Keratinocyte (primary cell): ENCODE measurements at regions not wholly inside any gene's neighbourhood (a gene's known extent, or its start where the extent isn't known, plus 50 kb on each side); places are given as distances from the start of the nearest gene placed in this dataset.

ENCODE experiments used
- DNase-seq: peaks from one replicate; pipeline ENCODE4 v3.0.0-alpha.2; 2011; ENCODE audit warnings: low read depth, missing footprints, low spot score
- FAIRE-seq: peaks from 2 replicates; lab custom pipeline; 2011; peaks lifted over from hg19 to GRCh38; lab: Jason Lieb, UNC
- H2AFZ ChIP-seq: 2 replicates; pipeline ENCODE4 v1.6.0; 2012; ENCODE audit warnings: low read length, control low read depth, inconsistent platforms; ENCODE audit not compliant: control insufficient read depth
- H3K27ac ChIP-seq: 2 replicates; pipeline ENCODE4 v1.5.1; 2011; ENCODE audit warnings: low read length; ENCODE audit not compliant: control insufficient read depth, insufficient read depth
- H3K27me3 ChIP-seq: 3 replicates; pipeline ENCODE4 v1.6.0; 2011; ENCODE audit warnings: low read length; ENCODE audit not compliant: control insufficient read depth, insufficient read depth; ENCODE audit errors: extremely low read depth
- H3K36me3 ChIP-seq, 2 experiments: 2 replicates in 1 of 2; 3 replicates in 1 of 2; pipeline ENCODE4 v1.5.1; 2011; ENCODE audit warnings: low read length in 2 of 2, mild to moderate bottlenecking in 1 of 2; ENCODE audit not compliant: control insufficient read depth in 2 of 2, insufficient read depth in 2 of 2; ENCODE audit errors: extremely low read depth in 1 of 2
- H3K4me1 ChIP-seq: 3 replicates; pipeline ENCODE4 v1.5.1; 2011; ENCODE audit warnings: low read length; ENCODE audit not compliant: control insufficient read depth, insufficient read depth; ENCODE audit errors: extremely low read depth
- H3K4me2 ChIP-seq: 3 replicates; pipeline ENCODE4 v1.6.0; 2011; ENCODE audit warnings: low read depth, low read length; ENCODE audit not compliant: control insufficient read depth, insufficient read depth; ENCODE audit errors: extremely low read depth
- H3K4me3 ChIP-seq, 3 experiments: fragments of 200-600 bp in 1 of 3; sonication (generic) in 1 of 3; 2 replicates in 2 of 3; 3 replicates in 1 of 3; pipeline ENCODE4 v1.5.1; 2011 to 2016; ENCODE audit warnings: low read length in 3 of 3, mild to moderate bottlenecking in 3 of 3, control low read depth in 2 of 3, inconsistent platforms in 1 of 3, low read depth in 1 of 3, mixed read lengths in 1 of 3, mixed run types in 1 of 3, moderate library complexity in 1 of 3; ENCODE audit not compliant: control insufficient read depth in 2 of 3, insufficient read depth in 2 of 3; ENCODE audit errors: extremely low read depth in 1 of 3
- H3K79me2 ChIP-seq: 2 replicates; pipeline ENCODE4 v1.6.0; 2012; ENCODE audit warnings: low read length; ENCODE audit not compliant: control insufficient read depth, insufficient read depth
- H3K9ac ChIP-seq: 3 replicates; pipeline ENCODE4 v1.6.0; 2011; ENCODE audit warnings: low read length; ENCODE audit not compliant: control insufficient read depth, insufficient read depth; ENCODE audit errors: extremely low read depth
- H3K9me1 ChIP-seq: 3 replicates; pipeline ENCODE4 v1.6.0; 2011; ENCODE audit warnings: low read length; ENCODE audit not compliant: control insufficient read depth, insufficient read depth; ENCODE audit errors: extremely low read depth
- H3K9me3 ChIP-seq: 2 replicates; pipeline ENCODE4 v1.5.1; 2012; ENCODE audit warnings: low read depth, low read length; ENCODE audit not compliant: control insufficient read depth
- H4K20me1 ChIP-seq: 3 replicates; pipeline ENCODE4 v1.6.0; 2011; ENCODE audit warnings: low read length; ENCODE audit not compliant: control insufficient read depth, insufficient read depth; ENCODE audit errors: extremely low read depth
- EZH2 ChIP-seq: IDR thresholded peaks from one replicate; pipeline ENCODE4 v1.6.1; 2012; ENCODE audit warnings: inconsistent platforms, mild to moderate bottlenecking, low read length, moderate library complexity
- dilution Hi-C: fragments of 300-500 bp; cut with MboI; formaldehyde crosslinking; loops from one replicate; pipeline ENCODE4 v1.7.0; 2020; ENCODE audit warnings: low sequenced_read_pairs; ENCODE audit not compliant: extremely low pct_ligation_motif_present
- TF ChIP-seq, protein P1 (sequence below), 3 experiments: IDR thresholded peaks in 1 of 3; conservative IDR thresholded peaks in 1 of 3; optimal IDR thresholded peaks in 1 of 3; 2 replicates in 2 of 3; 3 replicates in 1 of 3; pipeline versions ENCODE3 to v1.5.1; 2011; ENCODE audit warnings: low read length in 3 of 3, mild to moderate bottlenecking in 3 of 3, moderate library complexity in 2 of 3, control low read depth in 1 of 3, inconsistent platforms in 1 of 3; ENCODE audit not compliant: insufficient read depth in 2 of 3; ENCODE audit errors: extremely low read depth in 1 of 3

DNA sequence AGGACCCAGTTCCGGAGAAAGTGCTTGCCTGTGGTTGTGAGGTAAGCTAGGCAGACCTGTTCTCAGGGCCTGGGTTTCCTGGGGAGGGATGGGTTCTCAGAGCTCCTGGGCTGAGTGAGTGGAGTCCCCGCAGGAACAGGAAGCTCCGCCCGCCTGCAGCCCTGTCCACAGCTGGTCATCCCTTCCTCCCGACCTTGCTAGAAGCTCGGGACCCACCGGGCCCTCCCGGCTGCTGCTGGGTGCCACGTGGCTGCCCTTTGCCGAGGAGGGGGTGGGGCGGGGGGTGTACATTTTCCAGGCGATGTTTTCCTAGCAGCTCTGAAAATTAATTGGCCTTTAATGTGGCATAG lies 198.1 kb downstream of the C9orf50 start:
- no peak overlapping the region for H3K4me3 ChIP-seq
- H3K27me3 ChIP-seq, result no peaks in the 10 kb centered on the region
- no peaks in the 10 kb centered on the region for H3K36me3 ChIP-seq
- H3K4me2 ChIP-seq, result no peak overlapping the region
- DNase-seq (no peak), FAIRE-seq (no peak)
- no peak overlapping the region for H3K9ac ChIP-seq
- no peak for TF ChIP-seq EZH2
- TF ChIP-seq, protein P1, sequence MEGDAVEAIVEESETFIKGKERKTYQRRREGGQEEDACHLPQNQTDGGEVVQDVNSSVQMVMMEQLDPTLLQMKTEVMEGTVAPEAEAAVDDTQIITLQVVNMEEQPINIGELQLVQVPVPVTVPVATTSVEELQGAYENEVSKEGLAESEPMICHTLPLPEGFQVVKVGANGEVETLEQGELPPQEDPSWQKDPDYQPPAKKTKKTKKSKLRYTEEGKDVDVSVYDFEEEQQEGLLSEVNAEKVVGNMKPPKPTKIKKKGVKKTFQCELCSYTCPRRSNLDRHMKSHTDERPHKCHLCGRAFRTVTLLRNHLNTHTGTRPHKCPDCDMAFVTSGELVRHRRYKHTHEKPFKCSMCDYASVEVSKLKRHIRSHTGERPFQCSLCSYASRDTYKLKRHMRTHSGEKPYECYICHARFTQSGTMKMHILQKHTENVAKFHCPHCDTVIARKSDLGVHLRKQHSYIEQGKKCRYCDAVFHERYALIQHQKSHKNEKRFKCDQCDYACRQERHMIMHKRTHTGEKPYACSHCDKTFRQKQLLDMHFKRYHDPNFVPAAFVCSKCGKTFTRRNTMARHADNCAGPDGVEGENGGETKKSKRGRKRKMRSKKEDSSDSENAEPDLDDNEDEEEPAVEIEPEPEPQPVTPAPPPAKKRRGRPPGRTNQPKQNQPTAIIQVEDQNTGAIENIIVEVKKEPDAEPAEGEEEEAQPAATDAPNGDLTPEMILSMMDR (optimal IDR thresholded peaks at IDR 0.05 in 1 of 3, IDR thresholded peaks at IDR 0.05 in 1 of 3, conservative IDR thresholded peaks at IDR 0.05 in 1 of 3; ENCODE audit: extremely low read depth in 1 of 3, insufficient read depth in 2 of 3, low read length in 3 of 3), result no peak
- no peaks in the 10 kb centered on the region for H3K4me1 ChIP-seq
- H2AFZ ChIP-seq, result no peak overlapping the region
- H4K20me1 ChIP-seq, result no peaks in the 10 kb centered on the region
- no peaks in the 10 kb centered on the region for H3K79me2 ChIP-seq
- H3K9me3 ChIP-seq, result no peaks in the 10 kb centered on the region
- no peak overlapping the region for H3K27ac ChIP-seq
- dilution Hi-C loops, result no loop called here
- H3K9me1 ChIP-seq, result no peaks in the 10 kb centered on the region

GRCh38 chr9:129422032-129422842 lies 198.7 kb downstream of the C9orf50 start:
- H4K20me1 ChIP-seq, result no peaks in the 10 kb centered on the region
- H3K36me3 ChIP-seq, result no peaks in the 10 kb centered on the region
- TF ChIP-seq, protein P1 (optimal IDR thresholded peaks at IDR 0.05 in 1 of 3, IDR thresholded peaks at IDR 0.05 in 1 of 3, conservative IDR thresholded peaks at IDR 0.05 in 1 of 3; ENCODE audit: extremely low read depth in 1 of 3, insufficient read depth in 2 of 3, low read length in 3 of 3), result no peak
- no peak for TF ChIP-seq EZH2
- no peak overlapping the region for H2AFZ ChIP-seq
- no peaks in the 10 kb centered on the region for H3K9me3 ChIP-seq
- H3K27ac ChIP-seq, result no peak overlapping the region
- DNase-seq (no peak), FAIRE-seq (no peak)
- no peaks in the 10 kb centered on the region for H3K27me3 ChIP-seq
- no peaks in the 10 kb centered on the region for H3K79me2 ChIP-seq
- H3K9me1 ChIP-seq, result no peaks in the 10 kb centered on the region
- H3K4me2 ChIP-seq, result no peak overlapping the region
- no peak overlapping the region for H3K4me3 ChIP-seq
- no peak overlapping the region for H3K9ac ChIP-seq
- no peaks in the 10 kb centered on the region for H3K4me1 ChIP-seq
- dilution Hi-C loops, result no loop called here
